ENCODE measurements at regions not wholly inside any gene's neighbourhood (a gene's known extent, or its start where the extent isn't known, plus 50 kb on each side); places are given as distances from the start of the nearest gene placed in this dataset.

DNA sequence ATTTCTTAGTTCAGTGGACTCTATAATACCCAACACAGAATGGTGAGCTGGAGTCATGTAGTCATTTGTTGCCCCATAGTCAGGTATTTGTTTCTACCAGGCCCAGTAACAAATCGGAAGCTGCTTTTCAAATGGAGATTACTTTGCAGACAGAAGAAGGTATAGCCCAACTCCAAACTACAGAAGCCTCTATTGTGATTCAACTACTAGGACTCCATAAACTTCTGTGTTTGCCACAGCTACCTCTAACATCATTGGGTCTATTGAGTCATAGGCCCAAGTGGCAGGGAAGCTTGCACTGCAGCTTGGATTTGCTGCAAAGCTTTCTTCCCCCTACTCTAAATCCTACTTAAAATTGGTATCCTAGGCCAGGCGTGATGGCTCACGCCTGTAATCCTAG is 148.8 kb upstream of the STK26 start:
- no peak for TF ChIP-seq POLR2A (IDR thresholded peaks at IDR 0.05)
- no peak for TF ChIP-seq CTCF (IDR thresholded peaks at IDR 0.05)
- no peak for TF ChIP-seq POLR2AphosphoS5 (IDR thresholded peaks at IDR 0.05)
- no peak for TF ChIP-seq EP300 (IDR thresholded peaks at IDR 0.05)
